GM18870 (cell line): ENCODE measurements at regions not wholly inside any gene's neighbourhood (a gene's known extent, or its start where the extent isn't known, plus 50 kb on each side); places are given as distances from the start of the nearest gene placed in this dataset.
A peak's percentile ranks its signal among the peaks of the same experiment; 100 is the strongest.

Experiments used
- ATAC-seq: cut with Tn5 transposase; IDR thresholded peaks from one replicate; pipeline ENCODE4 v1.9.1; 2021; ENCODE audit warnings: moderate library complexity; ENCODE audit not compliant: unreplicated experiment

DNA sequence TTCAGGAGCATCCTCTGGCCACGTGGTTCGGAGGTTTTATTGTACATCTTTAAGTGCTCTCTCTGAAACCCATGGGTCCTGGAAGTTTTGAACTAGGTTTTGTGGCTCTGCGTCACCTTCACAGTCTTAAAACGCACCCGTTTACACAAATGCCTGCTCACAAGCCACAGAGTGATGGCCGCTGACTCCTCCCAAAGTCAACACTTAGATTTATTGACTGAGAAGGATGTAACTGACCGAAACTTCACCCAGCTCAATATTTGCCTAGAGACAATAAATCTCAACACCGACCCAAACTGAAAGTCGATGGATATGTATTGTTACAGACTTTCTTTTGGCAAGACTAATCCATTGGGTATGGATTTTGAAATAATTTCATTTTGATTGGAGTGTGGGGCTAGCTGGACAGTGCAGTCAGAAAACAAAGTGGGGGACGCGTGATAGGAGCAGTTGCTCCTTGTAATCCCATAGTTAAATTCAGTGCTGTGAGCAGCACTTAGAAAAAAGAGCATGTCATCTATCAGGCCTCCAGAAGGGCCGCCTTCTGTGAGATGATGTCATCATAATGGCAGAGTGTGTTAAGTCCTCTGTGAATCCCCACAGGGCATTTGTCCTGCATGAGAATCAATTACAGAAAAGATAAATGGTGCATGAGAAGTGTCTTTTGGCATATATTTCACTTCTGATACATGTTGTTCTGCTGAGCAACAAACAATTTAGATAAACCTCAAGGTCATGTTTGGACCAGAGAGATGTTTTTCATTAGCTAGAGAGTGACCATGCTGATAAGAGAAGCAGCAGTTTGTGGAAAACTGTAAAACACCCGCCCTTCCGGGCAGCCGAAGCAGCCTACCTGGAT lies 183.7 kb downstream of the INO80D start:
- no peak for ATAC-seq

DNA sequence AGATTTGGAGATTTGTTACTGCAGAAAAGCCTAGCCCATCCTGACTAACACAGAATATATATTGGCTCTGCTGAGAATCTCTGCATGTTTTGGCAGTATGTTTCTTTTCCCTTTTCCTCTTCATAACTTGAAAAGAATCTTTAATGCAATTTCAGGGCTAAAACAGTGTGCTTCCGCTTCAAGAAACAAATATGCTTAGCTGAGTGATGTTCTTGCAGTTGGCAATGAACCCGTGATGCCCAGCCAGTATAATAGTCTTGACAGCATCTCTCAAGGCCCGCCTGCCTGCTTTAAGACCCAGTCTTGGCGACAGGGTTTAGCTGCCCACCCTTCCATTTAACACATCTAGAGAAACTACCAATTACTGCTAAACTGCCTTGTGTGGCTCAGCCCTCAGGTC lies 184.5 kb downstream of the INO80D start:
- ATAC-seq: no peak

DNA sequence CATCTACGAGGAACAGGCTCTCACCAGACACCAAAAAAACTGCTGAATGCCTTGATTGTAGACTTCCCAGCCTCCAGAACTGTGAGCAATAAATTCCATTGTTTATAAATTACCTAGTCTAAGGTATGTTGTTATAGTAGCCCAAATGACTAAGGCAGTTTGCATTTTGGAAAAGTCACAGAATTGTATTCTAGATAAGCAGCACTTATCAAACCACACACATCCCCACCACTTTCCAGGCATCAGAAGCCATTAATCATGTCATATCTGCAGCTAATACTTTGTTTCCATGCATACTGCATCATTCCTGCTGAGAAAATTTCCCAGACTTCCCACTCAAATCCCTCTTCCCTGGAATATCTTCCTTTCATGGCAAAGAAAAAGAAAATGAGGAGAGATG lies 187.2 kb downstream of the INO80D start:
- no peak for ATAC-seq

DNA sequence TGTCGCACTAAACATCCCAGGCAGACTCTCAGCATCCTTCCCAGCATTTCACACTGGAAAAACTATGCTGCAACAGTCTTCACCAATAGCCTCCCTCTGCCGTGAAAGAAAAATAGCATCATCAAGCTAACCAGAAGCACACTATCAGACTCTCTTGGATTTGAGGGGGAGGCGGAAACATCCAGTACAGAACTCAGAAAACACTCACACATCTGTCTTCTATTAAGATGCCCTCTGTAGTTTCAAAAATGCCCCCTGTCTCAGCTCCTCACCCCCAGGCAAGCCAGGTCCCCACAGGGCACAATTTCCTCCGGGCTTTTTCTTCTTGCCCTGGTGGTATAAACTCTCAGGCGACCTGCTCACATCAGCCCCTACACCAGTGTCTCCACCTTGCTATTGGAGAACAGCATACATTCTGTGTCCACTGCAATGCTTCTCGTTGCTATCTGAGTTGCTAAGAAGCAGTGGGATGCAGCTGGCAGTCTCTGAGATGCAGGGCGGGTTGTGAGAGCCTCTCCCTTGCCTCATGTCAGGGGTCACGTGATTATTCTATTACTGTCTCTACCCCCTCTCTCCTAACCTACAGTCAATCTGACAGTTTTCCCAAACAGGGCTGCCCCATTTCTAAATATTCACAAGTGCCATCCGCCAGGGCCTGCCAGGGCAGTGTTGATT lies 189.9 kb downstream of the INO80D start:
- ATAC-seq: no peak

DNA sequence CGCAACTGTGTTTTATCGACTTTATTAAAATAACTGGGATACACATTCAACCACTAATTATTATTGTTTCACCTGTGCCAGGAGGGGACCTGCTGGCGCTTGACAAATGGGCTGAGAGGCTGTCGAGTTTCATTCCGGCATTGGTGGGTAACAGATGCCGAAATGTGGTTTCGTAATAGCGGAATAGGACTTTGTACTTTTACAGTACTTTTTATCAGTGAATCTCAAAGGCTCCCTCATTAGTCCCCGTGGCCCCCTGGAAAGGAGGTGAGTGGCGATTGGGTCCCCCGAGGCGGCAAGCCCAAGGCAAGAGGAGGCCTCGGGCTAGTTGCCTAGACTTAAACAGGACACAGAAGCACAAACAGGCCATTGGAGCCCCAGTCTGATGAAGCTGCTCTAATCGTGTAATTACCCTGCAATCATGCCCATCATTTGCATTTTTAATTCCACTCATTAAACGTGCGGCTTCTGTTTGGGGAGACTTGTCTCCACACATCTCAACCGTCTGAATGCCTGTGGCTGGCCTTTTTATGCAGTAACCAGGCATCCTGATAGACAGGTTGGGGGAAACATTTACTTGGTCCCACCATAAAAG lies 193.2 kb downstream of the INO80D start:
- no peak for ATAC-seq

DNA sequence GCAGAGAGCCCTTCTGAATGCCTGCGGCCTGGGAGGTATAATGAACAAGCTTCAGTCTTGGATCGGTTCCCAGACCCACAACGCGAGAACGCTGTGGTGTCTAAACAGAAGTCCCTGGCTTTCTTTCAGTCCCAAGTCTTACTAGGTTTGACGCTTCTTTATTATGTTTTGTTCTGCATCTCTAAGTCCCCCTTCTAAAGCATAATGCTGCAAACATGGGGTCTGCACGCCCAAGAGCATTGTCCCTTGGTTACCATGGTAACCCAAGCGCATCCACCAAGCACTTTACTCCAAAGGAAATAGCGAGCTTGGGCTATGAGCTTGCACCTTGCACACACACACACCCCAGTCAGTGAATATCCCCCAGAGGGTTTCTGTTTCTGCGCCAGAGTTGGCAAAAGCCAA lies 193.7 kb downstream of the INO80D start:
- ATAC-seq: no peak

DNA sequence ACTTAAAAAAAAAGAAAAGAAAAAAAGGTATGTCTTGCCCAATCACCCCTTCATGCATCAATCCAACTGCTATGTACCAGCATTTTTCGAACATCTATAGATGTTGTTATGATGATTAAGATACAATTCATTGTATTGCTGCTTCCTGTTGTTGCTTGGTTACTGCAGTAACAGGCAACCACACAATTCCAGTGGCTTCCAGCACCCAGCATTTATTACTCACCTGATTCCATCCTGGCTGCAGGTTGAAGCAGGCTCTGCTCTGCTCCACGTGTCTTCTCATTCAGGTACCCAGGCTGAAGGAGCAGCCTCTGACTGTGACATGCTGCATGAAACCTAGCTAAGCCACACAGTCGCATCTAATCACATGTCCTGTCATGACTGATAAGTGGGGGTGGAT lies 196.9 kb downstream of the INO80D start:
- no peak for ATAC-seq

DNA sequence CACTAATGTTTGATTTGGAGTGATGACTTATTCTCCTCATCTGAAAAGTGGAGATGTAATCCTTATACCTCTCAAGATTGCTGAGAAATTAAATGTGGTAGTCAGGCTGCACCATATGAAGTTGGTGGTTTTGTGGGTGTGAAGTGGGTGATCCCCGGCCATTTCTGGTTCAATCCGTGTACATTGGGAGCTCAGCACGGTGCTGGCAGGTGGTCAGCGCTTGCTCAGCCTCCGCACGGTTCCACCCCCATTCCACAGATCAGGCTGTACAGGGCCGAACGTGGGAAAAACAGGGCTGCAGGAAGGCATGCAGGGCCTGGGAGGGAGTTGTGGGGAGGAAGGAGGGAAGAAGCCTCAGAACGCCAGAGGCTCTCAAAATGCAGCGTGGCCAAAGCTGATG lies 198.3 kb downstream of the INO80D start:
- no peak for ATAC-seq

DNA sequence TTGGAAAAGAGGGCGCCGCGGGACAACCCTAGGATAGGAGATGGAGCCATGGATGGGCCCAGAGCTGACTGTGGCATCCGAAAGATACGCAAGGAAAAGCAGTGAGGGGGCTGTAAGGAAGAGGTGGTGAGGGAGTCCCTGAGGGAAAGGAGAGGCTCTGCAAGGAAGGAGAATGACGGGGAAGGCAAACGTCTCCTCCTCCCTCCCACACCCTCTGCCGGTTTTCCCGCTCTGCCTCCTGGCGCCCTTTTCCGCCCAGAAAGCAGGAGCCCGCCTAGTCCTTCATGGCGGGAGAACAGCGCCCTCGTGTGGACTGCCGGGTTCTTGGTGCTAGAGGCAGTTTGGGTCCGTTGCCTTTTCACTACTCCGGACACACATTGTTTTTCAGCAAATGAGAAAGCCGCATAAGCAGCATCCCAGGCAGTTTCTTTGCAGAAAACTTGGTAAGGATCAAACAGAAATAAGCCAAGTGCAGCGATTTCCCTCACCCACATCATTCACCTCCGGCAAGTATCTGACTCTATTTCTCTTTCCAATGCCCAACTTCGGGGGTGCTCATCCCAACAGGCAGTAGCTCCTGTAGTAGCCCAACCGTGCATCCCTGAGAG lies 200.4 kb downstream of the INO80D start:
- no peak for ATAC-seq

DNA sequence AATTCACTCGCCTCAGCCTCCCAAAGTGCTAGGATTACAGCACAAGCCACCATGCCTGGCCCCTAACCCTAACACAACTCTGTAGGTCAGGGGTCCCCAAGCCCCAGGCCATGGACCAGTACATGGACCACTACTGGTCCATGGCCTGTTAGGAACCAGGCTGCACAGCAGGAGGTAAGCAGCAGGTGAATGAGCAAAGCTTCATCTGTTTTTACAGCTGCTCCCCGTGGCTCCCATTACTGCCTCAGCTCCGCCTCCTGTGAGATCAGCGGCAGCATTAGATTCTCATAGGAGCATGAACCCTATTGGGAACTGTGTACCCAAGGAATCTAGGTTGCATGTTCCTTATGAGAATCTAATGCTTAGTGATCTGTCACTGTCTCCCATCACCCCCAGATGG lies 201.7 kb downstream of the NRP2 start:
- ATAC-seq: no peak

DNA sequence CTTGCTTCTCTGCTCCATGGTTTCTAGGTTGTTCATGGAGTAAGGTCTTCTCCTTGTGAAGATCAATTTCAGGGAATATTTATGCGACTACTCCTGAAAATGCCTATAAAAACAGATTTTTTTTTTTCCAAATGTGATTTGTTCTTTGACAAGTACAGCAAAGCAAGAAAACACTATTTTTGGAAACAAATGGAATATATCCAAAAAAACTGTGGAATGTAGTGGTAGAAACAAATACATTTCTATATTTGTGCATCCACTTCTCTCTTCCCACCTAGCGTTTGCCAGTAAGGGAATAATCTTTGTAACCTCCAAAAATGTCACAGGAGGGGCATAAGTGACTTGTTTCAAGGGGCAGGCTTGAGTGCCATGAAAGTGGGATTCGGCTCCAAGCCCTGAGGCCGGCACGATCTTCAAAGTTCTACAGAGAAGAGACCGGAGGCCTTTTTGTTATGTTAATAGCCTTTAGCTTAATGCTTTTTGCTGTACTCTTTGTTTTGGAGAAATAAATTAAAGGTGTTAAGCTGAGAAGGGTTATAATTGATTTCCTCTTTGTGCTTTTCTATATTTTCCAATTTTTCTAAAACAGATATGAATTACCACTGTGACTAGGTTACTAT lies 200.6 kb downstream of the NRP2 start:
- ATAC-seq: no peak

DNA sequence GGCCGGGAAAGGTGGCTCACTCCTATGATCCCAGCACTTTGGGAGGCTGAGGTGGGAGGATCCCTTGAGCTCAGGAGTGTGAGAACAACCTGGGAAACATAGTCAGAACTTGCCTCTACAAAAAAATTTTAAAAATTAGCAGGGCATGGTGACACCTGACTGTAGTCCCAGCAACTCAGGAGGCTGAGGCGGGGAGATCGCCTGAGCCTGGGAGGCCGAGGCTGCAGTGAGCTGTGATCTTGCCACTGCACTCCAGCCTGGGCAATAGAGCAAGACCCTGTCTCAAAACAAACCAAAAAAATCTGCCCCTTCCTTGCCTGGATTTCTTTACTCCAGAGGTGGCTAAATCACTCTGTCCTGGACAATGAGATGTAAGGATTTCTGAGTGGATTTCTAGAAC lies 197.7 kb downstream of the NRP2 start:
- no peak for ATAC-seq

DNA sequence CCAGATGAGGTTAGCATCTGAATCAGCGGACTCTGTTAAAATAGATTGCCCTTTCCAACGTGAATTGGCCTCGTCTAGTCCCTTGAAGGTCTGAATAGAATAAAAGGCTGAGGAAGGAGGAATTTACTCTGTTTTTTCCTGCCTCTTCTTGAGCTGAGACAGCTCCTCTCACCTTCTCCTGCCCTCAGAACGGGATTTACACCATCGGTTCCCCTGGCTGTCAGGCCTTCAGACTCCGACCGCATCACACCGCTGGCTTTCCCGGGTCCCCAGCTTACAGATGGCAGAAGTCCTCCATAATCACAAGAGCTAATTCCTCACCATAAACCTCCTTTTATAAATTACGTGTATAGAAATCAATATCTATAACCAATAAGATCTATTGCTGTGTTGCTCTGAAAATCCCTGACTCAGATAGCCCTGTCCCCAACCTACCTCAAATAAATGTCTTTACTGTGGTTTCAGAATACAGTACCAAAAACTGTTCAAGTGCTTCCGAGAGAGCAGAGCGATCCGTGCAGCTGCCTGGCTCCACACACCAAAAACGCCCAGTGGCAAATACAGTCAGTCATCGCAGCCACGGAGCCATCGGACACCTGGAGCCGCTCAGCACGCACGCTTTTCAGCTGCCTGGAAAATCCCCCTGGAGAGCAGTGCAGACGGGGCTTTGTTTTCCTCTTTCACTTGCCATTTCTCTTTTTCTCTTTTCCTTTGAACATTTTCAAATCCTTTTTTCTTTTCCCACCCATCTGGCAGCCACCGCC lies 196.9 kb downstream of the NRP2 start:
- ATAC-seq: no peak

DNA sequence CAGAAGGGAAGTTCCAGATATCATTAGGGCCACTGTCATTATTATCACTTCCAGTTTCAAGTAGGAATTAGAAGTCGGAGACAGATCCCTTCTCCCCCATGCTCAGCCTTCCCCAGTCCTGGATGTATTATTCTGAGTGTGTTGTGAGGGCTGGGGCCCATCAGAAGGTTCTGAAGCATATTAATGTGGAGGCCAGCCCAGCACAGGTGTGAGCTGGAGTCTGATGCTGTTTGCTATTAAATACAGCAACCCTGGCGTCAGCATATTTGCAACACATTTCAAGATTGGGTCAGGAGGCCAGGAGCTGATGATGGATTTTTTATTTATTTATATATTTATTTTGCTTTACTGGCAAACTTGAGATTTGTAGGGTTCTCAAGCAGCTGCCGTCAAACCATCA lies 195.2 kb downstream of the NRP2 start:
- ATAC-seq: no peak

DNA sequence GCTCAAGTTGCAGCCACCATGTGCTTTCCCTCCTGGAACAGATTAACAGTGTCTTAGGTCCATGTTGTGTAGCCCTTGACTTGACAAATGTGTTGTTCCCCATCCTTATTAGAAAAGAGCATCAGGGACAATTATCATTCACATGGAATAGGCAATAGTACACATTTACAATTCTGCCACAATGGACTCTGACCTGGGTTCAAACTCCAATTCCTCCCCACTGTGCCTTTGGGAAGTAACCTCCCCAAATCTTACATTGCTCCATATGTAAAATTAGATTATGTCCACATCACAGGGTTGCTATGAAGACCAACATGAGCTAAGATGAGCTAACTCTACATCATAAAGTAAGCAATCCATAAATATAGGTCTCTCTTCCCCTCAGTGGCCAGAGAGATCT lies 193.8 kb downstream of the NRP2 start:
- no peak for ATAC-seq

DNA sequence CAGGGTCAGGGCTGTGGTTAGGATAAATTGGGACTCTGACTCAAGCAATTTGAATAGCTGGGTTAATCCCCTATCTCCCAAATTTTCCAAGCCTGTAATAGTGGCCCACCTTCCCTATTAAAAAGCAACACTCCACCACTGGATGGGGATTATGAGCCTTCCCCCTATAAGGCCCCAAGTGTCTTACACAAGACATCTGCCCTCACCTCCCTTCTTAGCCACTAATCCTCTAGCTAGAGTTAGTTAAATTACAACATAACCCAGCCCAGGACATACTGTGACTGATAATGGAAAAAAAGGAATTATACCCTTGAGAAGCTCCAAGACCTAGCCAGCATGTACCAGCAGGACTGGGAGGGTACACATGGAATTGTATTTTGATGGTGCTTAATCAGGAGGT lies 190.4 kb downstream of the NRP2 start:
- no peak for ATAC-seq

DNA sequence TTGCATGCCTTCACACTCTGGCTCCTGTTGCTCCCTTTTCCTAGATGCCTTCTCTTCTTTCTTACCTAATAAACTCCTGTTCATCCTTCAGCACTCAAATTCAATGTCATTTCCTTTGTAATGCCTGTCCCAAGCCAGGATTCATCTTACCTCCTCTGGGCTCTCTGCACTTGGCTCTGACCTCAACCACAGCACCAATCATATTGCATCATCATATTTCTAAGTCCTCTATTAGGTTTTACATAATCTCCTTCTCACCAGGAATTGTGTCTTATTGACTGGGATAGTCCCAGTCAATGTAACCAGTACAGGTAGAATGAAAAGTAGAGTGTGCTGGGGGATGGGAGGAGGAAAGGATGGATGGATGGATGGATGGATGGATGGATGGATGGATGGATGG lies 187.1 kb downstream of the NRP2 start:
- ATAC-seq: no peak

DNA sequence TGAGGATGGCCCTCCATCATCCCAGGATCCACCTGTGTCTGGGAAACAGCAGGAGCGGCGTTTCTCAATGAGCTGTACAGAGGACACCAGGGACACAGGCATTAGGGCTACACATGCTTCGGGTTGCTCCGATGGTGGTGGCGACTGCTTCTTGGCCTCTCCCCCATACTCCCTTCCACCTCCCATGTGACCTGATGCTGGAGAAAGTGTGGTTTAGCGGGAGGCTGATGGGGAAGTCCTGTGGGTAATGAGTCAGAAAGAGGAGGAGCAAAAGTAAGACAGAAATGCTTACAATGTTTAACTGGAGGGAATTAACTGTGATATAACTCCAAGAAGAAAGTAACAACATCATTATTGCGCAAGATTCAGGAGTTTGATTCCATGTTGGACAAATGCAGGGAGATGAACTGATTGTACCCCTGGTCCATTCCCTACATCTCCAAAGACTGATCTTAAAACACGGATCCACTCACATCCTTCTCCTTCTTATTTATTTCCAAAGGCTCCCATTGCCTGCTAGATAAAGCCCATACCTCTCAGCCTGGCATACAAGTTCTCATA lies 186.6 kb downstream of the NRP2 start:
- ATAC-seq: peak; percentile 51

DNA sequence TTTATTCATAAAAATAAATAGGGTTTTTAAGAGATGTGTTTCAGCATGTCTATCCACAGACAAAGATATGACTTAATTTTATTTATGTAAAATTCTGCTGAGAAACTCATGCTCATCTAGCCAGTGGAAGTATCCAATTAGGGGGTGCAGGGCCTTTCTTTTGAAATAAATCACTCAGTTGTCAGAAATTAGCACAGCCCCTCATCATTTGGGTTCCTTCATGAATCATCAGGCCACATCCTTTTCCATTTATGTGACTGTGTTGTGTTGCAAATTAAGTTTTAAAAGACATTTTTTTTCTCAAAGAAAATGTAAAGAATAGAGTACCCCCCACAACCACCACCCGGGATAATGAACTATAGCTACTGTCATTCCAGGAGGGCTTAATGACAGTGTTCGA lies 185.8 kb downstream of the NRP2 start:
- no peak for ATAC-seq

DNA sequence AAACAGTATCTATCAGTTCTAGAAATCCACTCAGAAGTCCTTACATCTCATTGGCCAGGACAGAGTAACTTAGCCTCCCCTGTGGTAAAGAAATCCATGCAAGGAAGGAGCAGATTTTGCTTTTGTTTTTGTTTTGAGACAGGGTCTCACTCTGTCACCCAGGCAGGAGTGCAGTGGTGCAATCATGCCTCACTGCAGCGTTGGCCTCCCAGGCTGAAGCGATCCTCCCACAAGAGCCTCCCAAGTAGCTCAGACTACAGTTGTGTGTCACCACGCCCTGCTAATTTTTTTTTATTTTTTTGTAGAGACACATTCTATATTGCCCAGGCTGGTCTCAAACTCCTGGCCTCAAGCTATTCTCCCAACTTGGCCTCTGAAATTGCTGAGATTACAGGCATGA lies 185.1 kb downstream of the NRP2 start:
- no peak for ATAC-seq
